SK-N-MC (cell line): ENCODE measurements at regions not wholly inside any gene's neighbourhood (a gene's known extent, or its start where the extent isn't known, plus 50 kb on each side); places are given as distances from the start of the nearest gene placed in this dataset.

ENCODE experiments used
- DNase-seq: peaks from one replicate; pipeline ENCODE4 v3.0.0-alpha.2; 2011; ENCODE audit warnings: low read depth, low spot score
- H3K27ac ChIP-seq: fragments of 200-600 bp; sonication (generic); 2 replicates; pipeline ENCODE4 v1.5.1; 2016; ENCODE audit warnings: mixed run types
- H3K36me3 ChIP-seq: fragments of 200-600 bp; sonication (generic); 2 replicates; pipeline ENCODE4 v1.6.1; 2017; ENCODE audit warnings: antibody characterized with exemption, low read length, mixed read lengths; ENCODE audit not compliant: insufficient read depth
- H3K4me3 ChIP-seq: fragments of 200-600 bp; sonication (generic); 2 replicates; pipeline ENCODE4 v1.5.1; 2016
- H3K9ac ChIP-seq: fragments of 200-600 bp; sonication (generic); 2 replicates; pipeline ENCODE4 v1.8.0; 2017; ENCODE audit warnings: mixed run types, mixed read lengths; ENCODE audit not compliant: insufficient read length
- H3K9me3 ChIP-seq: fragments of 200-600 bp; sonication (generic); 2 replicates; pipeline ENCODE4 v1.6.1; 2017; ENCODE audit warnings: low read depth, mild to moderate bottlenecking, antibody characterized with exemption, low read length, moderate library complexity, mixed read lengths
- EZH2 ChIP-seq: fragments of 200-600 bp; sonication (generic); IDR thresholded peaks from one replicate; pipeline ENCODE4 v1.6.1; 2017; ENCODE audit warnings: antibody characterized with exemption
- FOXP2 ChIP-seq: optimal IDR thresholded peaks from 2 replicates; pipeline ENCODE3; 2011; ENCODE audit warnings: mild to moderate bottlenecking, moderate library complexity; ENCODE audit not compliant: insufficient read depth; ENCODE audit errors: extremely low read length, control extremely low read depth
- POLR2AphosphoS5 ChIP-seq: IDR thresholded peaks from 2 replicates; pipeline ENCODE4 v1.6.1; 2012; ENCODE audit warnings: mild to moderate bottlenecking, low read depth, low read length, borderline replicate concordance

DNA sequence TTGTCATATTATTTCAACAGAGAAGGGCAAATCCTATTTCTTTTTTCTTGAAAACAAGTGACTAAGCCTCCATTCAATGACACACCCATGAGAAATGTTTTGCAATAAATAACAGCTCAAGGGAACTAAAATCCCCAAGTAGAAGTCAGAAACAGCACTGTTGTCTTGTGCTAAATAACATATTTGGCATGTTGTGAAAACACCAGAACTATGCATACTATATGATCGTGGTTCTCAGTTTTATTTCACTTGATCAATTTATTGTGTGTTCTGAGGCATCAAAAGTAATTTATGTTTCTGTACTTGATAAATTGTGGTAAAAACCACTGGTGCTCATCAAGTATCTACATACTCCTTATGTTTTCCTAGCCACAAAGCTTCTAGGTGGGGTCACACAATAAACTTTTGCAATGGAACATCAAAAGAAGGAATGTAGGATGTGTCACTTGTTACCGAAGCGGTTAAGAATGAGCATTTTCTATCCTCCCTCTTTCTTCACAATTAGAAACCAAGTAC, 691.7 kb upstream of the CBLB start:
- Histone ChIP-seq H3K9me3 (no peaks in the 10 kb centered on the region), H3K9ac (no peak overlapping the region), H3K27ac (no peak overlapping the region), H3K4me3 (no peak overlapping the region), H3K36me3 (no peaks in the 10 kb centered on the region)
- no peak for TF ChIP-seq EZH2
- no peak for TF ChIP-seq POLR2AphosphoS5
- no peak for TF ChIP-seq FOXP2
- DNase-seq: no peak

DNA sequence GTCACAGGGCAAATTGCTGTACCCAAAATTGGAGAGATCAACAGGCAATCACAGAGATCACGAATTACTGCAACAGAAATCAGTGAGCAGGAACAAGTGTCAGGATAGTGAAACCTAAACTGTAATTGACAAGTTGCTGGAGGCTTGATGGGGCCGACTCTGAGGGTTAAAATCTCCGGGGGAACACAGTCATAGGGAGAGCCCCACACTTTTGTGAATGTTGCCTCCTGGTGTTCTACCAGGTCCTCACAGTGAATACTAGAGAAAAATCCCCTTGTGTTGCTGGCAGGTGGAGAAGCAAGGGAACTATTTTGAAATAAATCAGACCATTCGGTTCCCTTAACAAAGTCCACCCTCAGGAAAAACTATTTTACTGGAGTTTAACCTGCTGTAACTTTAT, 697.5 kb upstream of the CBLB start:
- TF ChIP-seq POLR2AphosphoS5 (no peak), FOXP2 (no peak), EZH2 (no peak)
- DNase-seq: no peak
- H3K9me3 ChIP-seq: no peaks in the 10 kb centered on the region

DNA sequence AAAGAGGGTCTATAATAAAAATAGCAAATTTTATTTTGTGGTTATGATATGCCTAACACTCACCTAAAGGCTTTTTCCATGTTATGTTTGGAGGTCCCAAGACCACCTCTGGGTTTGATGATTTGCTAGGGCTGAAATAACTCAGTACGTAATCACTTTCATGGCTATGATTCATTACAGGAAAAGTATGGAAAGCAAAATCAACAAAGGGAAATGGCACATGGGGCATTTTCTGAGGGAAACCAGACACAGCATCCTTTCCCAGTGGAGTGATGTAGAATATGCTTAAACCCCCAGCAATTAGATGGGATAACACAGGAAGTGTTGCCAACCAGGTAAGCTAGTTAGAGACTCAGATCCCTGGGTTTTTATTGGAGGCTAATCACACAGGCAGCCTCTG, 701.6 kb upstream of the CBLB start:
- no peak for DNase-seq
- H3K36me3 ChIP-seq: no peaks in the 10 kb centered on the region
- no peak overlapping the region for H3K9ac ChIP-seq

More for the DNA sequence above, 697.5 kb upstream of the CBLB start:
- no peak overlapping the region for H3K27ac ChIP-seq
- no peak overlapping the region for H3K4me3 ChIP-seq
- no peak overlapping the region for H3K9ac ChIP-seq
- no peaks in the 10 kb centered on the region for H3K36me3 ChIP-seq

DNA sequence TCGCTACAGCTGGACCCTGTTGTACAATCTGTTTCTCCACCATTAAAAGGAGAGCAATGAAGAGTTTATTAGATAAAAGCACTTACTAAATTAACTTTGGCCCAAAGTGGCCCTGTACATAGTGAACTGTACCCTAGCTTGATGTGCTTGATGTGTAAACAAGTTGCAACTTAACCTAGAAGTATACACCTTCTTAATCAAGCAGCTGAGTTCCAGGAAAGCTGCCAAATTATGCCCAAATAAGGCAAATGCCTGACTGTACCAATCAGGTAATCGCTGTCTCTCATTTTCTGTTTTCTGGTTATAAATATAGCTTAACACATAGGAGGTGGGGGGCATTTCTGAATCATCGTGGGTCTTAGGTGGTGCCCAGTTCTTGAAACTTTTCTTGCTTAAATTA, 704.8 kb upstream of the CBLB start:
- Histone ChIP-seq H3K9me3 (no peaks in the 10 kb centered on the region), H3K9ac (no peak overlapping the region), H3K27ac (no peak overlapping the region), H3K36me3 (no peaks in the 10 kb centered on the region), H3K4me3 (no peak overlapping the region)
- DNase-seq: no peak
- TF ChIP-seq FOXP2 (no peak), POLR2AphosphoS5 (no peak), EZH2 (no peak)

More for the DNA sequence above, 701.6 kb upstream of the CBLB start:
- Histone ChIP-seq H3K27ac (no peak overlapping the region), H3K4me3 (no peak overlapping the region), H3K9me3 (no peaks in the 10 kb centered on the region)
- no peak for TF ChIP-seq FOXP2
- TF ChIP-seq EZH2: no peak
- no peak for TF ChIP-seq POLR2AphosphoS5

DNA sequence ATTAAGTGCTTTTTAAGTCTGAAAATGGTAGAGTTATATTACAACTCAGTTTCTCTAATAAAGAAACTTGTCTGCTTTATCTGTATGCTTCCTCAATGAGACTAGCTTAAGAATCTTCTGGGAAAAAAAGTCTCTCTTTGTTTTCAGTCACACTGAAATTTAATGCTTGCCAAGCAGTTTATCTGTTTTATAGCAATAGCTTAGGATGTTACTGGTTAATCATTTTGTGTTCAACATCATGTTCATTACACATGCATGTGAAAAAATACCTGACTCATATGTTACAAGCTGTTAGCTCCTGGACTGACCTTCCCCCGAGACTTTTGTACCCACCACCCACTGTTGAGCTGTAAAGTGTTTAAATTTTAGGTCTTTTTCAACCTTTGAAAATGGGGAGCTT, 706.2 kb upstream of the CBLB start:
- H3K9me3 ChIP-seq: no peaks in the 10 kb centered on the region
- H3K4me3 ChIP-seq: no peak overlapping the region
- H3K27ac ChIP-seq: no peak overlapping the region
- H3K36me3 ChIP-seq: no peaks in the 10 kb centered on the region
- H3K9ac ChIP-seq: no peak overlapping the region
- DNase-seq: no peak
- no peak for TF ChIP-seq FOXP2
- no peak for TF ChIP-seq POLR2AphosphoS5
- no peak for TF ChIP-seq EZH2

DNA sequence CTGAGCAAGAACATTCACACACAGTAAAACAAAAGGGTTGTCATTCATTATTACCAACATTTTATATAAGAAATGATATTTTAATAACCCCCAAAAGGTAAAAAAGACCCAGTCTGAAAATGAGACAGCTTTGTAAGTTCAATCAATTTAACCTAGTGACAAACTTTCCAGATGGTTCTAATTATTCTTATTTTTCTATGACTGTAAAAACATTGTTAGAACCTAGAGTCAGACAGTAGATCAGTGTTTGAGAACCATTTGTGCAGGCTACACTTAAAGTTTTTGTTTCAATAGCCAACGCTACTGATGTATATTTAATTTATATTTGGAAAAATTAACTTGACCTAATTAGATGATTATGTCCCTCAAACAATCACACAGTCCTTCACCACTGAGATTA, 708.4 kb upstream of the CBLB start:
- no peaks in the 10 kb centered on the region for H3K9me3 ChIP-seq
- no peak for DNase-seq
- no peak for TF ChIP-seq POLR2AphosphoS5
- no peak for TF ChIP-seq FOXP2
- no peak for TF ChIP-seq EZH2

DNA sequence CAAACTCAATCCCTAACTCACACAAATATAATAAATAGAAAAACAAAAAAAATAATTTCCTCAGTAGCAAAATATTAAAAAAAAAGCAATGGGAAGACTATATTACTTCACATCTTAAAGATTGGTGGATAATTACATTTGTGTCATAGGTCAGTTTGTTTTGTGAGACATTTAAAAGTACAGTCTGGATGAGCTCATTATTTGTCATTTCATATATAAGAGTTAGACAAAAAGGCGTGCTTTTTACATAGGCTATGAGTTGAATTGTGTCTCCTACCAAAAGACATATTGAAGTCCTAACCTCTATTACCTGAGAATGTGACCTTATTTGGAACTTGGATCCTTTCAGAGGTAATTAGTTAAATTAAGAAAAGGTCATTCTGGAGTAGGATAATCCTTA, 710.1 kb upstream of the CBLB start:
- no peak for DNase-seq
- Histone ChIP-seq H3K9me3 (no peaks in the 10 kb centered on the region), H3K36me3 (no peaks in the 10 kb centered on the region), H3K27ac (no peak overlapping the region), H3K4me3 (no peak overlapping the region), H3K9ac (no peak overlapping the region)
- TF ChIP-seq EZH2: no peak
- TF ChIP-seq FOXP2: no peak
- no peak for TF ChIP-seq POLR2AphosphoS5

More for the DNA sequence above, 708.4 kb upstream of the CBLB start:
- H3K9ac ChIP-seq: no peak overlapping the region
- H3K4me3 ChIP-seq: no peak overlapping the region
- no peak overlapping the region for H3K27ac ChIP-seq
- no peaks in the 10 kb centered on the region for H3K36me3 ChIP-seq

DNA sequence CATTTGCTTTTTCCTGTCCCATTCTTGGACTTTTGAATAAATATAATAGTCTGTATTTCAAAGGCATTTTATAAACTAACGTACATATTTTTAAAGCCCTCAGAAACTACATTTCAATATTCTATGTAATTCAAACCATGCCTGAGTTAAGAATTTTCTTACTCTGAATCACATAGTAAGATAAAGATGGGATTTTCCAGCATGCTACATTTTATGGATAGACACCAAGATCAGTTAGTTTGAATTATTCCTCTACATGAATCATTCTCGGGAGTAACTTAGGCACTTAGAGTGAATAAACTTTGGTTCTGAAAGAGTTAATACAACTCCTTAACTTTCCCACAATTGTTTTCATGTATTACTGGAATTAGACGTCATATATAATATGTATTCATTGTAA, 713.3 kb upstream of the CBLB start:
- Histone ChIP-seq H3K36me3 (no peaks in the 10 kb centered on the region), H3K27ac (no peak overlapping the region), H3K9me3 (no peaks in the 10 kb centered on the region), H3K9ac (no peak overlapping the region), H3K4me3 (no peak overlapping the region)
- TF ChIP-seq POLR2AphosphoS5: no peak
- TF ChIP-seq FOXP2: no peak
- no peak for TF ChIP-seq EZH2
- no peak for DNase-seq

DNA sequence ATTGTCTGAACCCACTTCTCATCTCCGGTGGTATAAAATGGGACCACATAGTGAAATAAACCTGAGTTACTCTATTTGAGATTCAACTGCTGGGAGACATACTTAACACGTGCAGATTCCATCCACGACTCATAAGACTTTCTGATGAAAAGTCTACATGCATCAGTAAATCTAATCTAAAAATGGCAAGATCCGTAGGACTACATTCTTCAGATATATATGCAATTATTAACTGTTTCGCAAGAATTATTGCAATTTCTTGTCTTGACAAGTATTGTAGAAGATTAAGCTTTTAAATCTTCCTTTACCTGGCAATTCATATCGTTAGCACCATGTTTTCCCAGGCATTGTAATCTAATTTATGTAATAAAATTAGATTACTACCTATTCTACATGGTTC, 718.7 kb upstream of the CBLB start:
- DNase-seq: no peak
- TF ChIP-seq POLR2AphosphoS5 (no peak), FOXP2 (no peak), EZH2 (no peak)
- Histone ChIP-seq H3K9me3 (no peaks in the 10 kb centered on the region), H3K9ac (no peak overlapping the region), H3K36me3 (no peaks in the 10 kb centered on the region), H3K4me3 (no peak overlapping the region), H3K27ac (no peak overlapping the region)

DNA sequence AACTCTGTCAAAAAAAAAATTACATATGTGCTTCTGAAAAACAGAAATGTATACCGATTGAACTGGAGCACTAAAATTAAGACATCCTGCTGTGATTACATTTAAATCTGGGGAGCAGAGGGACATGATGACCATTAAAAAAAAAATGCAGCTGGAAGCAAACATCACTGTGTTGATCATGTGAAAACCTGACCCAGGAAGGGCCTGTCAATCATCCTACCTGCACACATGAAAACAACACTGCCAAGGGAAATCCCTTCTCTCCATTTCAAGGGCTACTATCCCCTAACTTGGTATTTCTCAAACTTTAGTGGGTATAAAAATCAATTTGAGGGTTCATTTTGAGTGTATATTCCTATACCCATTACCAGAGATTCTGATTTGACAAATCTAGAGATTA, 719.9 kb upstream of the CBLB start:
- no peak overlapping the region for H3K9ac ChIP-seq
- no peak overlapping the region for H3K27ac ChIP-seq
- H3K9me3 ChIP-seq: no peaks in the 10 kb centered on the region
- DNase-seq: no peak
- H3K4me3 ChIP-seq: no peak overlapping the region
- no peaks in the 10 kb centered on the region for H3K36me3 ChIP-seq
- no peak for TF ChIP-seq EZH2
- no peak for TF ChIP-seq POLR2AphosphoS5
